Forelimb muscle (tissue), 1 donor: ENCODE measurements at regions not wholly inside any gene's neighbourhood (a gene's known extent, or its start where the extent isn't known, plus 50 kb on each side); places are given as distances from the start of the nearest gene placed in this dataset.

Experiments
- DNase-seq: peaks from one replicate; pipeline ENCODE4 v3.0.0-alpha.2; 2013; ENCODE audit warnings: low read depth

DNA sequence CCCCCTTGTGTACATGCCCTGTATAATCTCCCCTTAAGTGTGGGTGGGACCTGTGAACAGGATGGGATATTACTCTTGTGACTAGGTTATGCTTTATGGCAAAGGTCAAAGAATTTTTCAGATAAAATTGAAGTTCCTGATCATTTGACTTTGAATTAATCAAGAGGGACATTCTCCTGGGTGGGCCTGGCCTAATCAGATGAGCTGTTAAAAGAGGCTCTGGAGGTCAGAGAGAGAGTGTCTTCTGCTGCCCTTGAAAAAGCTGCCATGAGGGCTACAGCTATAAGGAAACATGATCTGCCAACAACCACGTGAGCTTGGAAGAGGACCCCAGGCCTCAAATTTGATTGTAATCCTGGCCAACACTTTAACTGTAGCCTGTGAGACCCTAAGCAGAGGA, 125.6 kb upstream of the CSF3R start:
- no peak for DNase-seq

DNA sequence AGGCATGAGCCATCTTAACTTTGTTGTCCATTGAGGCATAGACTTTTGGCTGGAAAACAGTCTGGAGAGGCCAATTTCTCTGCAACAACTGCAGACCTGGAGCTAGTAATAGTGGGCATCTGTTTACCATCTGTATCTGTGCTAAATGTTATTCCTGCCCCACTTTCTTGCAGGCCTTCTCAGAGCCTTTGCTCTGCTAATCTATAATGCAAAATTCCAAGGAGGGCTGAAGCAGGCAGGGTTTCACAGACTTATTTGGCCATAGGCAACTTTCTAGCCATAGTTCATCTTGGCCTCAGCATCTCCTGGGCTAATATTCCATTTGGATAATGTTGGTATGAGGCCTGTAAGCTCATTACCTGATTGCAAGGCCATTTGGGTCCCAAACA, 124.5 kb upstream of the CSF3R start:
- no peak for DNase-seq

GRCh38 chr1:36606641-36607262, 124.0 kb upstream of the CSF3R start:
- no peak for DNase-seq

DNA sequence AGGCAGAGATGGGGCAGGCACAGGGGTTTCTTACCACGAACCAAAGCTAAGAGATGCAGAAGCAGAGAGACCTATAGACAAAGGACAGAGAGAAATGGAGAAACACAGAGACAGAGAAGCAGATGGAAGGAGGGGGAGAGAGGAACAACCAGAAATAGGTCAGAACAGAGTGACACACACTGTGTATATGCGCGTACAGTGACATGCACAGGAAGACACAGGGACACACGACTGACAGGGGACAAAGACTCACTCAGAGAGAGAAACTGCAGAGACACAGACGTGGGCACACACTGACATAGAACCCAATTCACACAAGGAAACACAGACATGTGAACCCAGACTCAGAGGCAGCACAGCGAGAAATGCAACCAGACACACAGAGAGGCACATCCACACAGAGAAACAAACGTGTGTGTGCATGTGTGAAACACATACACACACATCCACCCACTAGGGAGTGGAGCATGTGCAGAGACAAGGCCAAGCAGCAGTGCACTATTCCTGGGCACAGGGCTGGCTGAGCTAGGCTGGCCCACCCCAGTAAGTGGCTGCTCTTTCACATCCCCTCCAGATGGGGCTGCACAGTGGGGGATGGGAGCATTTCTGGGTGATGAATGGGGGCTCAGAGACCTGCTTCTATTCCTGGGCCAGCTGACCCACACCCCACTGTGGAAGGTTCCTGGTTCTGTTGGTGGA, 123.4 kb upstream of the CSF3R start:
- DNase-seq: no peak

DNA sequence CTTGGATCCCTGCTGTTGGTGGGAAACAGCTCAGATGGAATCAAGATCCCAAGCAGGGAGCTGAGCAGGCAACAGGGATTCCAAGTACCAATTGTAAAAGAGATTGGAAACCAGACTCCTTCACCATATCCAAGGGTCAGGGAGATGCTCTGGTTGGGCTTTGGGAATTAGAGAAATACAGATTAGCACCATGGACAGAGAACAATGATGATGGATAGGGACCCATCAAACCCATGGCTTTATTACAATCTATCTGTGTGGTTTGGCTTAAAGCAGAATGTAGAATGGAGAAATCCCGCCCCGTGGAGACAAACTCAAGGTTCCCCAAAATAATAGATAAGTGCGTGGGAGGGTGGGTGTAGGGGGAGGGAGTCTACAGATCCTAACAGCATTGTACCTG, 120.7 kb upstream of the CSF3R start:
- no peak for DNase-seq

DNA sequence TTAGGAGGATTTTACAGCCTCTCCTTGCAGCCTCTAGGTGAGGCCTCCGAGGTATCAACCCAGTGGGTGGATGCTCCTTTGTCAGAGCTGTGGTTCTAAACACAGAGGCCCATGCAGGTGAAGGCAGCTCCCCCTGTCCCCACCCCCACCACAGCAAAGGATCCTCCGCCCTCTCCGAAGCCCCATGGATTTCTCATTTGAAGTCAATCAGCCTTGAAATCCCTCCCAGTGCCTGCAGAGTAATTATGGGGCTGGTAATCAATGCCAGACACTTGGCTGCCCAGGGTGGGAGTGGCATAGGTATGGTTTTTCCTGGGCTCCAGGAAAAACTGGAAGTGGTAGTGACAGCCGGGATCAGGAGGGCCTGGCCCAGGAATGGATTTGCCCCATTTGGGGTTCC, 119.5 kb upstream of the CSF3R start:
- no peak for DNase-seq

DNA sequence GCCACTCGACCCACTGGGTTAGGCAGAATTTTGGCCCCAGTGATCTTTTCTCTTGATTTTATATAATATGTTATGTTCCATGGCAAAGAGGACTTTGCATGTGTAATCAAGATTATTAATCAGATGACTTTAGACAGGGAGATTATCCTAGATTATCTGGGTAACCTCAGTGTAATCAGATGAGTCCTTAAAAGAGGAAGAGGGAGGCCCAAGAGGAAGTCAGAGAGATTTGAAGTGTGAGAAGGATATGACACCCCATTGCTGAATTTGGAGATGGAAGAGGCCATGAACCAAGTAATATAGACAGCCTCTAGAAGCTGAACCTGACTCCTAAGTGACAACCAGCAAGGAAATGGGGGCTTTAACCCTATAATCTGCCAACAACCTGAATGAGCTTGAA, 117.1 kb upstream of the CSF3R start:
- no peak for DNase-seq

- no peak for DNase-seq
Measured at GRCh38 chr1:36597514-36597913, 114.8 kb upstream of the CSF3R start.

DNA sequence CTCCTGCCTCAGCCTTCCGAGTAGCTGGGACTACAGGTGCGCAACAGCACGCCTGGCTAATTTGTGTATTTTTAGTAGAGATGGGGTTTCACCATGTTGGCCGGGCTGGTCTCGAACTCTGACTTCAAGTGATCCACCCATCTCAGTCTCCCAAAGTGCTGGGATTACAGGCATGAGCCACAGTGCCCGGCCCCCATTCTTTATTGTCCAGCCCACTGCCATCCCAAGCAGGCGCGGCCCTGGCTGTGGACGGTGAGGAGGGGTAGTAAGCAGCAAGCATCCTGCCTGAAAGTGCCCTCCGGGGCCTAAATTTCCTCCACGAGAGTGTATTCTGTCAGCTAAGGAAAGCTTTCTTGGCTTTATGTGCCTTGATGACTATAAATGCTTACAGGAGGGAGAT, 113.2 kb upstream of the CSF3R start:
- no peak for DNase-seq

DNA sequence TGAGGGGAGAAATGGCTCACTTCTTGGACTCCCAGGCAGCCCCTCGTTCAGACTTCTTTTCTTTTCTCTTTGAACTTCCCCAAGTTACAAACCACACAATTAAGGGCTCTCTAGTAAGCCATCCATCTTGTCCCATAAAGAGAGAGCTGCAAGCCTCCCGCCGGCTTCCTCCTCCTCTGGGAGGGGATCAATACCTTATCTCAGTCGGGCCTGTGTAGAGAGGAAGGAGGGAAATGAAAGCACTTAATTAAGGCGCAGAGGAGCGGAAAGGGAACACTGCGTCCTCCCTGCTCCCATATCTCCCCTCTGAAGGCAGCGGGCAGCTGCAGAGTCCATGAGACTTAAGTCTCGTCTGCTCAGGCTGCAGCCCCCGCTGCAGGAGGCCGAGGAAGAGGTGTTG, 112.6 kb upstream of the CSF3R start:
- DNase-seq: no peak

DNA sequence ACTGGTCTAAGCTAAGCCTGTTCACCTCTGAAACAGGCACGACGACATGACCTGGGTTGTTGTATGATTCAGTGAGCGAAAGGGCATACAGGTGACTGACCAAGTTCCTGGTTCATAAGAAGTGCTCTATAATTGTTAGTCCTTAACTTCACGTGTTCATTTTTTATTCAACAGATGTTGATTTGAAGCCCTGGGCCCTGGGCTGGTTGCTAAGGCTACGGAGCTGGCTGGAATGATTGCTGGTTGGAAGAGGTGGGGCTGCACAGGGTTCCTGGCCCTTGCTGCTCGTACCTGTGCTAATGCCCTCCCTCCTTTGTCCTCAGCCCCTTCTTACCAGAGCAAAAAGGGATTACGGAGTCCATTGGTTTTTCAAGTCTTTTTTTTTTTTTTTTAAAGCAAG, 111.3 kb upstream of the CSF3R start:
- DNase-seq: no peak

- DNase-seq: no peak
Measured at GRCh38 chr1:36591278-36591677, 108.6 kb upstream of the CSF3R start.

DNA sequence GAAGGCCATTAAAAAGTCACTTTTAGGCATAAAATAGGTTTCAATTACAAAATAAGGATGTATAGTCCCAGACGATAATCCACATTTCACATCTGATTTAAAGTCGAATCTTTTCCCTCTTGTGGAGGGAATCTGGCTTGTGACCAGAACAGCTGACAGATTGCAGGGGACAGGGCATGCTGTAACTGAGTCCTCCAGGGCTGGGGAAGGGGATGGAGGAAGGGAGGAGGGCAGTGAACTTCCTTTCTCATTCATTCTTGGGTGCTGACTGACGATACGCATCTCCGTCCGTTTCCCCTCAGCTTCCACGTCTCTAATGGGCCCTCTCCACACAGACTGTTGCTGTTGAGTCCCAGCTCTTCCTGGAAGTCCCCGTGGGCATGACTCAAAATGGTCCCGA, 108.1 kb upstream of the CSF3R start:
- no peak for DNase-seq

- no peak for DNase-seq
Measured at GRCh38 chr1:36590264-36590663, 107.6 kb upstream of the CSF3R start.

DNA sequence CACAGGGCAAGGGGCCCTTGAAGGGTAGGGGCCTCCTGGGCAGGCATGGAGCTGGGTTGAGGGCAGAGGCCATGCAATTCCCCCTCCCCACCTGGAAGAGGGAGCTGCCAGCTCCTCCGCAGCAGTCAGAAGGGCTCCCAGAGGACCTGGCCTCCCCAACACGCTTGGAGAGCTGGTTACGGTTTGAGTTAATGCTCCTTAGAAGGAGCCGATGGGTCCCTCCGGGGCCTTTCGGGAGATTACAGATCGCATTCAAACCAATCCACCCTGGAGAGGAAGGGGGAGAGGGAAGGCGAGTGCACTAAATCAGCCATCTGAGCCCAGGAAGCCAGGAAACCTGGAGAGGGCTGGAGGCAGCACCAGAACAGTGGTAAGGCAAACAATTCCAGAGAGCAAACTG, 106.3 kb upstream of the CSF3R start:
- DNase-seq: no peak

- no peak for DNase-seq
Measured at GRCh38 chr1:36585569-36586548, 103.1 kb upstream of the CSF3R start.

DNA sequence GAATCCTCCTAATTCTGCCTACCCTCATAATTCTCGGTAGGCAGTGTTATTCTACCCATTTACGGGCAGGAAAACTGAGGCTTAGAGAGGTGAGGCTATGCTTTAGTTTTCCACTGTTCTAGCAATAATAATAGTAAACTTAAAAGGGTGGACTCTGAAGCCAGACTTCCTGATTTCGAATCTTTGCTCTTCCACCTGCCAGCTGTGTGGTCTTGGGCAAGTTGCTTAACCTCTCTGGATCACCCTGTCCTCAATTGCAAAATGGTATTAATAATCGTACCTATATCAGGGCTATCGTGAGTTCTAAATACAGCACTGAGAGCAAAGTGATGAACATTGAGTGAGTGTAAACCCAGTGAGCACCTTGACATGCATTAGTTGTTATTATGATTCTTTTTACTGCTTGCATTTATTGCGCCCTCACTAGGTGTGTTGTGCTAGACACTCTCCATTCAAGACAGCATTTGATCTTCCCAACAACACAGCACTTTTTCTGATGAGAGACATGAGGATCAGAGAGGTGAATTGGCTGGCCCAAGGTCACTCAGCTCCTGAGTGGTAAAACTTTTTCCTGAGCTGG, 102.3 kb upstream of the CSF3R start:
- DNase-seq: no peak

DNA sequence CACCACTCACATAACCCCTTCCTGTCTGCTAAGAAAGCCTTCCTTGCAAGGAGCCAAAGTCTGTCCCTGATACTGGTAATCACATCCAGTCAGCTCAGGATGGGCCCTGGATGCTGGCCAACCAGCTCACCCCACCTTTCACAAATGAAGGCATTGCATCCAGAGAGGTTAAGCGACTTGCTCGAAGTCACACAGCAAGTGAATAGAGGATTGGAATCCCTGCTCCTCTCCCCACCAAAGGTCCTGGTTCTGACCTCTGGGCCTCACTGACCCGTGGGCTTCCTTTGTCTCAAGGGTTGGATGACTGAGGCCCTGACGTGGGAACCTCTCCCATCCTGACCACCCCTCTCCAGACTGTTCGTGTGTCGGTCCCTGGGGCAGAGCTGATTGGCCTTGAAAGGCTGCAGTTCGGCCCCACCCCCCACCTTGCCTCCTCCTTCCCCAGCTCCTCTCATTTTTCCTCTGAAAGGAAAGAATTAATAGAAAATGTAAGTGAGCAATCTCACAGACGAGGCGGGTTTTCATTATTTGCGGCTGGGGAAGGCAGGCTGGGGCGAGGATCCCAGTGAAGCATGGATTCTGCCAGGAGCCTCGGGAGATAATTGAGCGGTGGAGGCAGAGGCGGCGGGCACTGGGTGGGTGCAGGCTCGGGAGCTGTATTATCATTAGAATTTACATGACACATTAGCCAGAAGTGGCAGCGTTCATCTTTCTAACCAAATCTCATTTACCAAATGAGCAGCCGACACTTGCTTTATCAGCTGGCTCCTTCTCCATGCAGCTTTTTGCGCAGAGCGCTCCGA, 101.5 kb upstream of the CSF3R start:
- no peak for DNase-seq

- DNase-seq: no peak
Measured at GRCh38 chr1:36583080-36583479, 100.4 kb upstream of the CSF3R start.

- no peak for DNase-seq
Measured at GRCh38 chr1:36582066-36582755, 99.5 kb upstream of the CSF3R start.

- DNase-seq: no peak
Measured at GRCh38 chr1:36580524-36580923, 97.8 kb upstream of the CSF3R start.
